Glomerular visceral epithelial cell (primary cell): ENCODE measurements at regions not wholly inside any gene's neighbourhood (a gene's known extent, or its start where the extent isn't known, plus 50 kb on each side); places are given as distances from the start of the nearest gene placed in this dataset.

Source experiments
- DNase-seq: peaks from one replicate; pipeline ENCODE4 v3.0.0-alpha.2; 2016; ENCODE audit errors: extremely low spot score

DNA sequence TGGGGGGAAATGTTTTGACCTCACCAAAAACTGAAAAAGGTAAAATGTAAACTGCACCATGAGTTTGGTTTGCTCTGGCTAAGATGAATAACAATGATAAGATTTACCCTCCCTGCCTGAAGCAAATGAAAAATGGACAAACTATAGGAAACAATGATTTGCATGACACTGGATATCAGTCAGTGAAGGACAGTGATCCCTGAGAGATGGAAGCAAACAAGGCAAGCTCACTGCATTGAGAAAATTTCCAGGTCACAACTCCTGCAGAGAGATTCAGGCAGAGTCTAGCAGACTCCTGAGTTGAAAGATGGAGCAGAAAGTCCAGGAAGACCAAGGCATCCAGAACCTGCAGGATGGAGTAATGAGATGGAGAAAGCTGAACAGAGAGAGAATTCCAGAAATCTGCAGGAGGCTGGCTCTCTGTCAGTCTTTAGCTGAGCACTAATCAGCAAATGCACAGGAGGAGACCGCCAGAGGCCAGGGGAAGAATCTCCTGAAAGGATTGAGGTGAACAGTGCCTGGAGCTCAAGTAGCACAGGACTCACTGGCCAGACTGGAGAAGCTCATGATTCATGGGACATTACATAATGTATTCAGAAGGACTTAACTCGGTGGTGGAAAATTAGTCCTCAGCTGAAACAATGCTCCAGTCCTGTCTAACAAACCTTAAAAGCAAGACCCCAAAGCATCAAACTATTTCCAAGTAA lies 51.2 kb upstream of the PALS2 start:
- DNase-seq, result no peak
